GM23338 (cell line): ENCODE measurements at regions not wholly inside any gene's neighbourhood (a gene's known extent, or its start where the extent isn't known, plus 50 kb on each side); places are given as distances from the start of the nearest gene placed in this dataset.
A peak's percentile ranks its signal among the peaks of the same experiment; 100 is the strongest.

Experiments
- ATAC-seq: fragments of 200-7000 bp; cut with Tn5 transposase; 3 replicates; pipeline ENCODE4 v1.9.1; 2020
- DNase-seq: peaks from one replicate; pipeline ENCODE4 v3.0.0-alpha.2; 2015; ENCODE audit warnings: low spot score
- H2AFZ ChIP-seq: fragments of 200-600 bp; sonication (generic); 2 replicates; pipeline ENCODE4 v1.8.0; 2016; ENCODE audit warnings: antibody characterized with exemption, mild to moderate bottlenecking, moderate library complexity
- H3F3A ChIP-seq: fragments of 200-600 bp; sonication (generic); replicated peaks from 2 replicates; pipeline ENCODE4 v1.8.0; 2017; ENCODE audit warnings: antibody characterized with exemption, mixed run types, low read depth
- H3K27ac ChIP-seq: fragments of 200-600 bp; sonication (generic); 2 replicates; pipeline ENCODE4 v1.6.1; 2016; ENCODE audit warnings: low read depth
- H3K27me3 ChIP-seq: fragments of 200-600 bp; sonication (generic); 2 replicates; pipeline ENCODE4 v1.8.0; 2016; ENCODE audit warnings: mild to moderate bottlenecking, mixed run types, moderate library complexity; ENCODE audit not compliant: insufficient read depth
- H3K36me3 ChIP-seq: fragments of 200-600 bp; sonication (generic); 2 replicates; pipeline ENCODE4 v1.8.0; 2016; ENCODE audit warnings: mild to moderate bottlenecking; ENCODE audit not compliant: insufficient read depth
- H3K4me1 ChIP-seq: fragments of 200-600 bp; sonication (generic); 2 replicates; pipeline ENCODE4 v1.8.0; 2016; ENCODE audit warnings: mild to moderate bottlenecking, moderate library complexity; ENCODE audit not compliant: insufficient read depth
- H3K4me2 ChIP-seq: fragments of 200-600 bp; sonication (generic); 2 replicates; pipeline ENCODE4 v1.7.1; 2017; ENCODE audit warnings: mixed run types
- H3K4me3 ChIP-seq: fragments of 200-600 bp; sonication (generic); 2 replicates; pipeline ENCODE4 v1.6.1; 2016; ENCODE audit warnings: mixed run types
- H3K79me2 ChIP-seq: fragments of 200-600 bp; sonication (generic); replicated peaks from 2 replicates; pipeline ENCODE4 v1.8.0; 2017; ENCODE audit warnings: mild to moderate bottlenecking; ENCODE audit not compliant: insufficient read depth
- H3K9me2 ChIP-seq: fragments of 200-600 bp; sonication (generic); 2 replicates; pipeline ENCODE4 v1.8.0; 2017; ENCODE audit not compliant: insufficient read depth
- H4K20me1 ChIP-seq: fragments of 200-600 bp; sonication (generic); replicated peaks from 2 replicates; pipeline ENCODE4 v1.8.0; 2017; ENCODE audit warnings: mild to moderate bottlenecking; ENCODE audit not compliant: insufficient read depth
- H3K27ac Mint-ChIP-seq: 2 replicates; pipeline ENCODE4 v1.8.0; 2020; ENCODE audit warnings: inconsistent platforms, mild to moderate bottlenecking, moderate library complexity, mixed read lengths
- H3K27me3 Mint-ChIP-seq: 3 replicates; pipeline ENCODE4 v1.8.0; 2022; ENCODE audit warnings: low read depth, mild to moderate bottlenecking, moderate library complexity, mixed read lengths, inconsistent platforms; ENCODE audit not compliant: insufficient read depth, poor library complexity
- H3K36me3 Mint-ChIP-seq: 3 replicates; pipeline ENCODE4 v1.8.0; 2021; ENCODE audit warnings: low read depth, mild to moderate bottlenecking, inconsistent platforms, moderate library complexity, mixed read lengths
- H3K4me1 Mint-ChIP-seq: 3 replicates; pipeline ENCODE4 v1.8.0; 2020; ENCODE audit warnings: mild to moderate bottlenecking, inconsistent platforms, mixed read lengths
- H3K4me3 Mint-ChIP-seq: 3 replicates; pipeline ENCODE4 v1.8.0; 2021; ENCODE audit warnings: moderate library complexity, mild to moderate bottlenecking, inconsistent platforms, mixed read lengths
- H3K9me3 Mint-ChIP-seq: 3 replicates; pipeline ENCODE4 v1.8.0; 2020; ENCODE audit warnings: moderate library complexity, mild to moderate bottlenecking, inconsistent platforms, mixed read lengths
- ETS1 ChIP-seq: IDR thresholded peaks from 2 replicates; pipeline ENCODE4 v1.6.1; 2016; ENCODE audit warnings: antibody characterized with exemption
- EZH2phosphoT487 ChIP-seq: fragments of 200-600 bp; sonication (generic); IDR thresholded peaks from one replicate; pipeline ENCODE4 v1.8.1; 2018; ENCODE audit warnings: antibody characterized with exemption; ENCODE audit not compliant: unreplicated experiment
- JUNB ChIP-seq: IDR thresholded peaks from one replicate; pipeline ENCODE4 v1.6.1; 2016; ENCODE audit warnings: antibody characterized with exemption; ENCODE audit not compliant: unreplicated experiment
- REST ChIP-seq: IDR thresholded peaks from one replicate; pipeline ENCODE4 v1.6.1; 2018; ENCODE audit warnings: antibody characterized with exemption; ENCODE audit not compliant: unreplicated experiment
- ZNF331 ChIP-seq: fragments of 250-450 bp; sonication (Bioruptor Pico); IDR thresholded peaks from 2 replicates; pipeline ENCODE4 v1.5.0; 2020; ENCODE audit warnings: low read depth, mild to moderate bottlenecking, moderate library complexity
- TF ChIP-seq, protein P1 (sequence below), 2 experiments: fragments of 200-600 bp in 1 of 2; sonication (generic) in 1 of 2; conservative IDR thresholded peaks; 2 replicates each; pipeline versions ENCODE4 v1.5.1 to v1.6.1; 2016 to 2017; ENCODE audit warnings: antibody characterized with exemption in 2 of 2, low read depth in 2 of 2, mild to moderate bottlenecking in 2 of 2, moderate library complexity in 1 of 2

DNA sequence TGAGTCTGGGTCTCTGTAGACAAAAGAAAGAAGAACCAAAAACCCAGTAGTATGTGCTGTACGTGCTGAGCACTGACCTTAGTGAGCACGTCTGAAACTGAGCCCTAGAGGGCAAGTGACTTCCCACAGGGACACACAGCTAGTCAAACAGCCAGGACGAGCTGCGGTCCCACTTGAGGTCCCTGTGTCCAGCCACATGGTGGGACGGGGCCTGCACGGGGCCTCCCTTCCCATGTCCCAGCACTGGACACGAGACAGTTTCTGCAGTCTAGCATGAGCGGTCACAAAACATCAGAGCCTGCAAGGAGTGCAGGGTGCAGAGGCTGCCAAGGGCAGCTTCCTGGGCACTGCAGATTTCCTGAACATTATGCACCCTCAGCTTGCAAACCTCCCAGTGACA is 121.6 kb downstream of the NCOR2 start (continued):
- TF ChIP-seq ETS1 (no peak), ZNF331 (CRISPR knock-in tag) (no peak), JUNB (no peak), EZH2phosphoT487 (no peak)
- TF ChIP-seq, protein P1, sequence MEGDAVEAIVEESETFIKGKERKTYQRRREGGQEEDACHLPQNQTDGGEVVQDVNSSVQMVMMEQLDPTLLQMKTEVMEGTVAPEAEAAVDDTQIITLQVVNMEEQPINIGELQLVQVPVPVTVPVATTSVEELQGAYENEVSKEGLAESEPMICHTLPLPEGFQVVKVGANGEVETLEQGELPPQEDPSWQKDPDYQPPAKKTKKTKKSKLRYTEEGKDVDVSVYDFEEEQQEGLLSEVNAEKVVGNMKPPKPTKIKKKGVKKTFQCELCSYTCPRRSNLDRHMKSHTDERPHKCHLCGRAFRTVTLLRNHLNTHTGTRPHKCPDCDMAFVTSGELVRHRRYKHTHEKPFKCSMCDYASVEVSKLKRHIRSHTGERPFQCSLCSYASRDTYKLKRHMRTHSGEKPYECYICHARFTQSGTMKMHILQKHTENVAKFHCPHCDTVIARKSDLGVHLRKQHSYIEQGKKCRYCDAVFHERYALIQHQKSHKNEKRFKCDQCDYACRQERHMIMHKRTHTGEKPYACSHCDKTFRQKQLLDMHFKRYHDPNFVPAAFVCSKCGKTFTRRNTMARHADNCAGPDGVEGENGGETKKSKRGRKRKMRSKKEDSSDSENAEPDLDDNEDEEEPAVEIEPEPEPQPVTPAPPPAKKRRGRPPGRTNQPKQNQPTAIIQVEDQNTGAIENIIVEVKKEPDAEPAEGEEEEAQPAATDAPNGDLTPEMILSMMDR (conservative IDR thresholded peaks at IDR 0.05; ENCODE audit: low read depth in 2 of 2): no peak

DNA sequence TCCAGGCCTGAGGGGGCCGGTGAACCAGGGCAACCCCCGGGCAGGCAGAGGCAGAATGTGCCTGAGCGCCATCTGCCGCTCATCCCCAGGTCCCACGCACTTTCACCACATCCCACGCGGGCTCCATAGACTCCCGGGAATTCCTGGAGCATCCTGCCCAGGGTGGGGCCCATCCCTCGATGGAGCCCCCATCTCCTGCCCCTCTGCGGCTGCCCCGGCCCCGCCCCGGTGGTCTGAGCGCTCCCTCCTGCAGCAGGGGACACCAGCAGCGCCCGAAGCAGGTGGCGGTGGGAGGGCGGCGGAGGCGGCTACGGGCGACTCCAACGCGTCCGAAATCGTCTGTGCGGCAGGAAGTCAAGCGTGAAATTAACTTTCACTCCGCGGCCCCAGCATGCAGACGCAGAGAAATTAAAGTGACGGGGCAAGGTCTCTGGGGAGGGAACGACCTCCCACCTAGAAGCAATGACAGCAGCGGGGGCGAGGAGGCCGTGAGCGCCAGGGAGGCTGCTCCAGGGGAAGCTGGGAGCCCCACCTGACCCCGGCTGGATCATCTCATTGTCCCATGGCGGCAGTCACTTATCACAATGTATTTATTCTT is 122.2 kb downstream of the NCOR2 start:
- H3K27me3 ChIP-seq: no peaks in the 10 kb centered on the region
- no peak overlapping the region for H3K27ac ChIP-seq
- no peak overlapping the region for H3K27ac Mint-ChIP-seq
- H3K4me2 ChIP-seq: no peak overlapping the region
- no peaks in the 10 kb centered on the region; the same call in 2 of the 3 replicates for H3K9me3 Mint-ChIP-seq
- no peak for TF ChIP-seq REST
- TF ChIP-seq, protein P1 (conservative IDR thresholded peaks at IDR 0.05; ENCODE audit: low read depth in 2 of 2): peak; percentile 14 to 49; a peak in 2 of 4 replicates
- peaks cover 19% of the 10 kb centered on the region for H3K4me1 Mint-ChIP-seq
- H2AFZ ChIP-seq: no peak overlapping the region
- peaks cover 17% of the 10 kb centered on the region for H3K79me2 ChIP-seq
- H3F3A ChIP-seq: no peaks in the 10 kb centered on the region
- no peaks in the 10 kb centered on the region for H3K9me2 ChIP-seq
- peaks cover 20% of the 10 kb centered on the region for H3K27me3 Mint-ChIP-seq
- H4K20me1 ChIP-seq: peaks cover 19% of the 10 kb centered on the region; the same call in 1 of the 2 replicates
- H3K4me3 Mint-ChIP-seq: no peak overlapping the region
- no peak for DNase-seq
- peaks cover 50% of the 10 kb centered on the region for H3K36me3 Mint-ChIP-seq
- H3K4me1 ChIP-seq: no peaks in the 10 kb centered on the region
- H3K36me3 ChIP-seq: no peaks in the 10 kb centered on the region
- no peak overlapping the region for H3K4me3 ChIP-seq
- ATAC-seq: peak; percentile 50
